K562 (cell line): ENCODE measurements at regions not wholly inside any gene's neighbourhood (a gene's known extent, or its start where the extent isn't known, plus 50 kb on each side); places are given as distances from the start of the nearest gene placed in this dataset.
"Not testable (repeated sequence)": the region's sequence is repeated elsewhere in the genome, so short reads cannot be mapped to it uniquely, and the experiment has no call there.

Source experiments
- ATAC-seq: fragments of 200-7000 bp; cut with Tn5 transposase; 3 replicates; pipeline ENCODE4 v1.9.1; 2020; ENCODE audit warnings: moderate library complexity
- BruUV-seq: library from RNA; stranded (reverse); fragments of 400-500 nt; replicated peaks from 2 replicates; lab custom pipeline; 2021; lab: Mats Ljungman, UMichigan
- CTCF ChIA-PET: fragments of 300-600 bp; formaldehyde crosslinking; extraction: SDS; loops from one replicate; lab custom pipeline; 2021; ENCODE audit warnings: low intra/inter-chr PET ratio; lab: Yijun Ruan, JAX
- POLR2A ChIA-PET: fragments of 300-600, 350-650 bp; sonication (Branson Sonifier 250); formaldehyde crosslinking; extraction: SDS; loops from one replicate; lab custom pipeline; 2021; ENCODE audit warnings: antibody characterized with exemption, inconsistent platforms; lab: Yijun Ruan, JAX
- DNase-seq, 4 experiments: peaks; one replicate each; pipeline versions ENCODE4 v3.0.0 to v3.0.0-alpha.2; 2011 to 2018; ENCODE audit warnings: low spot score in 3 of 4, mixed read lengths in 3 of 4; ENCODE audit errors: extremely low read depth in 1 of 4
- FAIRE-seq: peaks from 2 replicates; lab custom pipeline; 2011; peaks lifted over from hg19 to GRCh38; lab: Jason Lieb, UNC
- H2AFZ ChIP-seq: 2 replicates; pipeline ENCODE4 v1.6.0; 2011; ENCODE audit warnings: low read depth, low read length, control low read depth, inconsistent platforms
- H3K27ac ChIP-seq: fragments of 200-600 bp; 3 replicates; pipeline ENCODE4 v1.8.0; 2011; ENCODE audit warnings: low read depth, mild to moderate bottlenecking, control low read depth, inconsistent platforms, low read length, moderate library complexity, mixed read lengths; ENCODE audit errors: extremely low read depth
- H3K27me3 ChIP-seq, 2 experiments: fragments of 300-600 bp in 1 of 2; 2 replicates in 1 of 2; 3 replicates in 1 of 2; pipeline versions ENCODE4 v1.6.0 to v1.8.0; 2011; ENCODE audit warnings: inconsistent platforms in 2 of 2, low read length in 2 of 2, mild to moderate bottlenecking in 1 of 2, mixed read lengths in 1 of 2, moderate library complexity in 1 of 2; ENCODE audit not compliant: control insufficient read depth in 2 of 2, insufficient read depth in 2 of 2
- H3K36me3 ChIP-seq: fragments of 300-600 bp; 3 replicates; pipeline ENCODE4 v1.8.0; 2011; ENCODE audit warnings: mild to moderate bottlenecking, low read length, inconsistent platforms; ENCODE audit not compliant: control insufficient read depth, insufficient read depth
- H3K4me1 ChIP-seq, 2 experiments: fragments of 200-600 bp in 1 of 2; replicated peaks in 1 of 2; 2 replicates in 1 of 2; 3 replicates in 1 of 2; pipeline versions ENCODE4 v1.5.1 to v1.8.0; 2011; ENCODE audit warnings: inconsistent platforms in 2 of 2, low read length in 2 of 2, mild to moderate bottlenecking in 1 of 2, mixed read lengths in 1 of 2, moderate library complexity in 1 of 2; ENCODE audit not compliant: control insufficient read depth in 2 of 2, insufficient read depth in 2 of 2
- H3K4me2 ChIP-seq: 2 replicates; pipeline ENCODE4 v1.6.1; 2011; ENCODE audit warnings: low read length, control low read depth, inconsistent platforms, mixed read lengths; ENCODE audit not compliant: insufficient read depth
- H3K4me3 ChIP-seq: fragments of 200-600 bp; sonication (generic), shearing (Covaris generic); 2 replicates; pipeline ENCODE4 v1.5.1; 2016; ENCODE audit warnings: control low read depth, inconsistent platforms
- H3K79me2 ChIP-seq: fragments of 200-600 bp; 3 replicates; pipeline ENCODE4 v1.8.0; 2011; ENCODE audit warnings: low read length, inconsistent platforms; ENCODE audit not compliant: control insufficient read depth, insufficient read depth
- H3K9ac ChIP-seq, 2 experiments: 2 replicates each; pipeline versions ENCODE4 v1.6.0 to v1.6.1; 2011; ENCODE audit warnings: low read depth in 2 of 2, low read length in 2 of 2, control low read depth in 1 of 2, inconsistent platforms in 1 of 2, mild to moderate bottlenecking in 1 of 2, mixed read lengths in 1 of 2; ENCODE audit not compliant: insufficient read depth in 1 of 2
- H3K9me1 ChIP-seq: one replicate; pipeline ENCODE4 v1.6.0; 2011; ENCODE audit warnings: inconsistent platforms, mild to moderate bottlenecking, low read length, moderate library complexity; ENCODE audit not compliant: control insufficient read depth, insufficient read depth
- H3K9me3 ChIP-seq: replicated peaks from 2 replicates; pipeline ENCODE4 v1.5.1; 2011; ENCODE audit warnings: low read depth, low read length, inconsistent platforms; ENCODE audit not compliant: control insufficient read depth, insufficient read depth
- H4K20me1 ChIP-seq: replicated peaks from 2 replicates; pipeline ENCODE4 v1.6.1; 2011; ENCODE audit warnings: low read length, inconsistent platforms, mixed read lengths; ENCODE audit not compliant: control insufficient read depth, insufficient read depth
- ARID1B ChIP-seq: fragments of 450-650 bp; IDR thresholded peaks from 2 replicates; pipeline ENCODE4 v1.6.1; 2016; ENCODE audit warnings: antibody characterized with exemption, mild to moderate bottlenecking, inconsistent platforms
- CBFA2T2 ChIP-seq: fragments of 450-650 bp; conservative IDR thresholded peaks from 2 replicates; pipeline ENCODE4 v1.6.1; 2017; ENCODE audit warnings: mild to moderate bottlenecking
- CBFA2T3 ChIP-seq: fragments of 450-650 bp; IDR thresholded peaks from 2 replicates; pipeline ENCODE4 v1.6.1; 2017
- CTBP1 ChIP-seq: fragments of 450-650 bp; IDR thresholded peaks from 2 replicates; pipeline ENCODE4 v1.6.1; 2016; ENCODE audit warnings: borderline replicate concordance
- GATA2 ChIP-seq: sonication (generic); formaldehyde crosslinking; IDR thresholded peaks from 2 replicates; pipeline ENCODE4 v1.4.0; 2020; ENCODE audit warnings: mild to moderate bottlenecking, missing genetic modification reagents
- NCOR1 ChIP-seq: fragments of 450-650 bp; IDR thresholded peaks from 2 replicates; pipeline ENCODE4 v1.6.1; 2016; ENCODE audit warnings: mild to moderate bottlenecking, moderate library complexity
- SMAD4 ChIP-seq: fragments of 250-450 bp; sonication (Bioruptor Pico); conservative IDR thresholded peaks from 2 replicates; pipeline ENCODE4 v1.8.0; 2021; ENCODE audit warnings: inconsistent platforms, mild to moderate bottlenecking, moderate library complexity
- SOX6 ChIP-seq: fragments of 450-650 bp; IDR thresholded peaks from 2 replicates; pipeline ENCODE4 v1.6.1; 2014; ENCODE audit warnings: mild to moderate bottlenecking
- SPI1 ChIP-seq: IDR thresholded peaks from 2 replicates; pipeline ENCODE4 v1.6.1; 2011; ENCODE audit warnings: low read depth, low read length, control low read depth, borderline replicate concordance
- TAL1 ChIP-seq: fragments of 450-650 bp; IDR thresholded peaks from 2 replicates; pipeline ENCODE4 v1.6.1; 2016; ENCODE audit warnings: mild to moderate bottlenecking
- TCF3 ChIP-seq: sonication (generic); formaldehyde crosslinking; IDR thresholded peaks from 2 replicates; pipeline ENCODE4 v1.4.0; 2020; ENCODE audit warnings: mild to moderate bottlenecking, missing genetic modification reagents
- TEAD4 ChIP-seq, 2 experiments: sonication (generic) in 1 of 2; formaldehyde crosslinking in 1 of 2; IDR thresholded peaks; 2 replicates each; pipeline versions ENCODE4 v1.6.1 to v1.8.0; 2012 to 2022; ENCODE audit warnings: borderline replicate concordance in 1 of 2, inconsistent platforms in 1 of 2, low read length in 1 of 2, mild to moderate bottlenecking in 1 of 2, missing genetic modification reagents in 1 of 2
- WGBS: fragments of 100-300 bp; shearing (Covaris generic); methylation state at CpG from one replicate; pipeline ENCODE4 v1.1.6; 2016; ENCODE audit warnings: low coverage, mixed read lengths; ENCODE audit not compliant: insufficient coverage; ENCODE audit errors: missing lambda C conversion rate; 5-methylcytosine and 5-hydroxymethylcytosine counted together
- in situ Hi-C: fragments of 300-500 bp; cut with MboI; formaldehyde crosslinking; loops from 4 replicates; pipeline ENCODE4 v1.15.0; 2018; ENCODE audit warnings: inconsistent platforms, mixed read lengths
- intact Hi-C: fragments of 100-400 bp; cut with micrococcal nuclease; formaldehyde crosslinking; loops from 2 replicates; pipeline ENCODE4 v1.14.2; 2022

DNA sequence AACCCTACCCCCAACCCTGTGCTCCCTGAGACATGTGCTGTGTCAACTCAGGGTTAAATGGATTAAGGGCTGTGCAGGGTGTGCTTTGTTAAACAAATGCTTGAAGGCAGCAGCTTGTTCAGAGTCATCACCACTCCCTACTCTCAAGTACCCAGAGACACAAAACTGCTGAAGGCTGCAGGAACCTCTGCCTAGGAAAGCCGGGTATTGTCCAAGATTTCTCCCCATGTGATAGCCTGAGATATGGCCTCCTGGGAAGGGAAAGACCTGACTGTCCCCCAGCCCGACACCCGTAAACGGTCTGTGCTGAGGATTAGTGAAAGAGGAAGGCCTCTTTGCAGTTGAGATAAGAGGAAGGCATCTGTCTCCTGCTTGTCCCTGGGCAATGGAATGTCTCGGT lies 83.6 kb upstream of the ALDH3B2 start:
- not testable (repeated sequence) for H3K79me2 ChIP-seq

DNA sequence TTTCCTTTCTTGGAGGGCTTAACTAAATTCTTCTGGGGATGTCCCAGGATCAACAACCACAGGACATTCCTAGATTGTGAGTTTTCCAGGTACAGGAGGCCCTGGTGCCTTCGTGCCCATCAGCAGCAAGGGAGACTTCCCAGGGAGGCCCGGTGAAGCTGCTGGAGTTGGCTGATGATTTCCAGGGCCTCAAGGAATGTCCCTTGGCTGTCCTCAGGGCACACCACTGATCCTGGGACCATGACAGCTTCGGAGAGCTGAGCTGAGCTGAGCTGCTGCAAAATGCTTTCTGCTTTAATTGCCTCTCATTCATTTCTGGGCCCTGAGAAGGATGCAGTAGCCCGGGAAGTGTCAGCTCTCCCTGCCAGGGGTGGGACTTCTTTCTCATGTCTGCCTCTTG lies 79.4 kb upstream of the ALDH3B2 start:
- in situ Hi-C loops, intact Hi-C loops, H3K9ac ChIP-seq, H3K9me1 ChIP-seq, H3K4me3 ChIP-seq, H3K36me3 ChIP-seq, ATAC-seq, FAIRE-seq, H3K27me3 ChIP-seq, H3K4me1 ChIP-seq, POLR2A ChIA-PET, H3K79me2 ChIP-seq, H3K27ac ChIP-seq, BruUV-seq, H4K20me1 ChIP-seq, CTCF ChIA-PET, H3K4me2 ChIP-seq, H3K9me3 ChIP-seq, DNase-seq, H2AFZ ChIP-seq: not testable (repeated sequence)
- WGBS: 3% methylated on average over 4 of the region's 4 CpGs

More for the DNA sequence above, 83.6 kb upstream of the ALDH3B2 start:
- H4K20me1 ChIP-seq; H3K27ac ChIP-seq; H3K4me1 ChIP-seq; H2AFZ ChIP-seq; CTCF ChIA-PET; BruUV-seq; H3K9me3 ChIP-seq; H3K27me3 ChIP-seq; H3K9ac ChIP-seq; FAIRE-seq; intact Hi-C loops; H3K36me3 ChIP-seq; H3K9me1 ChIP-seq; ATAC-seq; H3K4me2 ChIP-seq; H3K4me3 ChIP-seq; POLR2A ChIA-PET; in situ Hi-C loops; TF ChIP-seq TEAD4 (CRISPR knock-in tag; IDR thresholded peaks at IDR 0.05; ENCODE audit: borderline replicate concordance): not testable (repeated sequence)
- TF ChIP-seq CBFA2T2 (peak; percentile 64), NCOR1 (peak; percentile 32; the same call in 1 of the 2 replicates), ARID1B (peak; percentile 45; the same call in 1 of the 2 replicates), SPI1 (peak; percentile 51; the same call in 1 of the 2 replicates), CTBP1 (peak; percentile 33; the same call in 1 of the 2 replicates), TEAD4 (IDR thresholded peaks at IDR 0.05; ENCODE audit: low read length) (peak; percentile 19; the same call in 1 of the 2 replicates), CBFA2T3 (peak; percentile 73), GATA2 (CRISPR knock-in tag) (peak; percentile 66), TCF3 (CRISPR knock-in tag) (peak; percentile 74), SOX6 (peak; percentile 44; the same call in 1 of the 2 replicates), SMAD4 (CRISPR knock-in tag) (0 out of 2 replicates have a peak, but pooled peaks have one; percentile 29), TAL1 (peak; percentile 58)
- 0% methylated on average over 5 of the region's 5 CpGs for WGBS
- DNase-seq: peak in 1 of 4 experiments; percentile 21
